CD14-positive monocyte (primary cell): ENCODE measurements at regions not wholly inside any gene's neighbourhood (a gene's known extent, or its start where the extent isn't known, plus 50 kb on each side); places are given as distances from the start of the nearest gene placed in this dataset.
"Not testable (repeated sequence)": the region's sequence is repeated elsewhere in the genome, so short reads cannot be mapped to it uniquely, and the experiment has no call there.

Experiments
- DNase-seq, 3 donors: peaks; one replicate each; pipeline ENCODE4 v3.0.0-alpha.2; 2011 to 2022
- H2AFZ ChIP-seq: 2 replicates; pipeline ENCODE4 v1.6.0; 2012; ENCODE audit warnings: mild to moderate bottlenecking, low read depth, low read length, inconsistent platforms; ENCODE audit not compliant: insufficient read depth, poor library complexity, severe bottlenecking
- H3K27ac ChIP-seq, 2 donors: 1 replicate in 1 of 2; 2 replicates in 1 of 2; pipeline ENCODE4 v1.5.1; 2012 to 2013; ENCODE audit warnings: low read length in 2 of 2, control low read depth in 1 of 2, inconsistent platforms in 1 of 2, low read depth in 1 of 2, mild to moderate bottlenecking in 1 of 2
- H3K27me3 ChIP-seq, 2 donors: one replicate each; pipeline versions ENCODE4 v1.6.0 to v1.6.1; 2011 to 2013; ENCODE audit warnings: low read length in 2 of 2; ENCODE audit not compliant: control insufficient read depth in 2 of 2, insufficient read depth in 2 of 2
- H3K36me3 ChIP-seq, 2 donors: replicated peaks in 1 of 2; 1 replicate in 1 of 2; 2 replicates in 1 of 2; pipeline versions ENCODE4 v1.5.1 to v1.6.1; 2012 to 2013; ENCODE audit warnings: low read length in 2 of 2, control low read depth in 1 of 2, inconsistent platforms in 1 of 2, mild to moderate bottlenecking in 1 of 2; ENCODE audit not compliant: insufficient read depth in 2 of 2, control insufficient read depth in 1 of 2
- H3K4me1 ChIP-seq, 2 donors: 1 replicate in 1 of 2; 2 replicates in 1 of 2; pipeline versions ENCODE4 v1.5.1 to v1.6.1; 2012 to 2013; ENCODE audit warnings: low read length in 2 of 2, control low read depth in 1 of 2, inconsistent platforms in 1 of 2, mild to moderate bottlenecking in 1 of 2, moderate library complexity in 1 of 2; ENCODE audit not compliant: insufficient read depth in 2 of 2, control insufficient read depth in 1 of 2
- H3K4me2 ChIP-seq: replicated peaks from 2 replicates; pipeline ENCODE3; 2012; ENCODE audit warnings: low read length, moderate library complexity, mild to moderate bottlenecking; ENCODE audit not compliant: poor library complexity, severe bottlenecking; ENCODE audit errors: extremely low read depth
- H3K4me3 ChIP-seq, 3 experiments: fragments of 200-600 bp in 1 of 3; sonication (generic) in 1 of 3; replicated peaks in 1 of 3; 1 replicate in 2 of 3; 2 replicates in 1 of 3; pipeline ENCODE4 v1.5.1; 2011 to 2013; ENCODE audit warnings: low read length in 3 of 3, mild to moderate bottlenecking in 3 of 3, control low read depth in 2 of 3, low read depth in 2 of 3, inconsistent platforms in 1 of 3, moderate library complexity in 1 of 3
- H3K79me2 ChIP-seq: 2 replicates; pipeline ENCODE4 v1.6.0; 2012; ENCODE audit warnings: mild to moderate bottlenecking, control low read depth, inconsistent platforms, low read length, moderate library complexity; ENCODE audit not compliant: insufficient read depth
- H3K9ac ChIP-seq: 2 replicates; pipeline ENCODE4 v1.6.0; 2017; ENCODE audit warnings: low read length, mild to moderate bottlenecking; ENCODE audit not compliant: insufficient read depth, poor library complexity, severe bottlenecking
- H3K9me3 ChIP-seq, 2 donors: replicated peaks in 1 of 2; 1 replicate in 1 of 2; 2 replicates in 1 of 2; pipeline versions ENCODE4 v1.5.1 to v1.6.1; 2012 to 2013; ENCODE audit warnings: low read length in 2 of 2, control low read depth in 1 of 2; ENCODE audit not compliant: control insufficient read depth in 1 of 2, insufficient read depth in 1 of 2
- H4K20me1 ChIP-seq: 2 replicates; pipeline ENCODE4 v1.6.0; 2012; ENCODE audit warnings: mild to moderate bottlenecking, low read length, control low read depth, moderate library complexity; ENCODE audit not compliant: insufficient read depth
- H3K27ac Mint-ChIP-seq, 7 donors: one replicate each; pipeline ENCODE4 v1.8.0; 2020; ENCODE audit warnings: mild to moderate bottlenecking in 7 of 7, mixed read lengths in 7 of 7, moderate library complexity in 6 of 7, inconsistent platforms in 2 of 7
- H3K27me3 Mint-ChIP-seq, 3 donors: one replicate each; pipeline ENCODE4 v1.8.0; 2021 to 2022; ENCODE audit warnings: low read depth in 3 of 3, mild to moderate bottlenecking in 3 of 3, mixed read lengths in 3 of 3, moderate library complexity in 3 of 3, inconsistent platforms in 1 of 3
- H3K36me3 Mint-ChIP-seq, 2 donors: one replicate each; pipeline ENCODE4 v1.8.0; 2020; ENCODE audit warnings: mixed read lengths in 2 of 2, inconsistent platforms in 1 of 2, mild to moderate bottlenecking in 1 of 2
- H3K4me1 Mint-ChIP-seq: one replicate; pipeline ENCODE4 v1.8.0; 2020; ENCODE audit warnings: mild to moderate bottlenecking, mixed read lengths
- H3K4me3 Mint-ChIP-seq, 2 donors: one replicate each; pipeline ENCODE4 v1.8.0; 2020; ENCODE audit warnings: mild to moderate bottlenecking in 2 of 2, mixed read lengths in 2 of 2, moderate library complexity in 1 of 2
- H3K9me3 Mint-ChIP-seq, 7 donors: one replicate each; pipeline ENCODE4 v1.8.0; 2020 to 2022; ENCODE audit warnings: mixed read lengths in 7 of 7, mild to moderate bottlenecking in 6 of 7, moderate library complexity in 6 of 7, inconsistent platforms in 2 of 7
- WGBS: methylation state at CpG from one replicate; pipeline ENCODE4 v1.1.5; 2013; ENCODE audit warnings: missing lambda C conversion rate; ENCODE audit not compliant: insufficient coverage; 5-methylcytosine and 5-hydroxymethylcytosine counted together
- intact Hi-C, 2 donors: fragments of 100-400 bp; cut with micrococcal nuclease; formaldehyde crosslinking; loops; one replicate each; pipeline versions ENCODE4 v1.15.0 to v1.15.1; 2023
- TF ChIP-seq, protein P1 (sequence below): fragments of 200-600 bp; IDR thresholded peaks from one replicate; pipeline ENCODE4 v1.8.0; 2022; ENCODE audit warnings: antibody characterized with exemption, mild to moderate bottlenecking

DNA sequence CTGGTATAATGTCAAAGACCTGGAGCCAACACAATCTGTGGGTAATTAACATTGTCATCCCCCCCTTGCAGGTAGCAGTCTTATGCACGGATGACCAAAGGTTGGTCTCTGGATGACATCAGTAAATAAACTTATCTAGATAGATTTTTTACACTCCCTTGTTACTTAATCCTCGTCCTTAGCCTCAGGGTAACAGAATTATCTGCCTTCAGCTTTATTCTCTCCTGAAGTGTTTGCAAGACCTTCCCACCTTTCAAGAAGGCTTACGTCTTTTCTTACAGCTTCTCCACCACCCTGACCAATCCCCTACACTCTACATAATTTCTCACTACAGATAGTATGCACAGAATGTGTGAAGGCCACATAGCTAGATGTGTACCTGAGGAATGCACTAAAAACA is 434.8 kb upstream of the HTR1E start:
- no peaks in the 10 kb centered on the region for H3K36me3 ChIP-seq
- Mint-ChIP-seq H3K9me3 (peaks cover 7 to 17% (median 11%) of the 10 kb centered on the region in 7 donors), H3K27me3 (no peaks in the 10 kb centered on the region), H3K27ac (no peak overlapping the region), H3K36me3 (no peaks in the 10 kb centered on the region), H3K4me1 (no peaks in the 10 kb centered on the region), H3K4me3 (no peak overlapping the region)
- 97% methylated on average over 2 of the region's 3 CpGs for WGBS
- H3K4me2 ChIP-seq, result no peak overlapping the region
- no peaks in the 10 kb centered on the region for H3K27me3 ChIP-seq
- H4K20me1 ChIP-seq, result no peaks in the 10 kb centered on the region
- no peak for DNase-seq
- H3K79me2 ChIP-seq, result no peaks in the 10 kb centered on the region
- H3K27ac ChIP-seq, result no peak overlapping the region
- H3K4me3 ChIP-seq, result no peak overlapping the region
- TF ChIP-seq, protein P1, sequence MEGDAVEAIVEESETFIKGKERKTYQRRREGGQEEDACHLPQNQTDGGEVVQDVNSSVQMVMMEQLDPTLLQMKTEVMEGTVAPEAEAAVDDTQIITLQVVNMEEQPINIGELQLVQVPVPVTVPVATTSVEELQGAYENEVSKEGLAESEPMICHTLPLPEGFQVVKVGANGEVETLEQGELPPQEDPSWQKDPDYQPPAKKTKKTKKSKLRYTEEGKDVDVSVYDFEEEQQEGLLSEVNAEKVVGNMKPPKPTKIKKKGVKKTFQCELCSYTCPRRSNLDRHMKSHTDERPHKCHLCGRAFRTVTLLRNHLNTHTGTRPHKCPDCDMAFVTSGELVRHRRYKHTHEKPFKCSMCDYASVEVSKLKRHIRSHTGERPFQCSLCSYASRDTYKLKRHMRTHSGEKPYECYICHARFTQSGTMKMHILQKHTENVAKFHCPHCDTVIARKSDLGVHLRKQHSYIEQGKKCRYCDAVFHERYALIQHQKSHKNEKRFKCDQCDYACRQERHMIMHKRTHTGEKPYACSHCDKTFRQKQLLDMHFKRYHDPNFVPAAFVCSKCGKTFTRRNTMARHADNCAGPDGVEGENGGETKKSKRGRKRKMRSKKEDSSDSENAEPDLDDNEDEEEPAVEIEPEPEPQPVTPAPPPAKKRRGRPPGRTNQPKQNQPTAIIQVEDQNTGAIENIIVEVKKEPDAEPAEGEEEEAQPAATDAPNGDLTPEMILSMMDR, result no peak
- no peak overlapping the region for H3K9ac ChIP-seq
- H3K4me1 ChIP-seq, result no peaks in the 10 kb centered on the region
- intact Hi-C loops, result no loop called here
- H2AFZ ChIP-seq, result no peak overlapping the region
- peaks cover 17 to 36% of the 10 kb centered on the region in 2 donors for H3K9me3 ChIP-seq

DNA sequence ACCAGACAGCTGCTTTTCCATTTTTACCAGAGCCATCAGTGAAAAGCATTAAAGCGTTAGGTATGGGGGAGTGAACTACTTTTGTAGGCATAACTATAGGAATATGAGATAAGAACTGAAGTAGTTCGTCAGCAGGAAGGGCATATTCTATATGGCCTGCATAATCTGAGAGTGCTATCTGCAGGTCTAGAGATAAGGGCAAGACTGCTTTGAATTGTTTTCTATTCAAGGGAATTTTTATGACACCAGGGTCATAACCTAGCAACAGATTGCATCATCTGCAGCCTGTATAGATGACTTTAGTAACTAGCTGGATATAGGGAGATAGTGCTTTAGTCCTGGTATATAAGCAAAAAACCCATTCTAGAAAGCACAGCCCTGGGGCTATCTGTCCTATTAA is 437.3 kb upstream of the HTR1E start:
- H3K36me3 Mint-ChIP-seq, result no peaks in the 10 kb centered on the region

DNA sequence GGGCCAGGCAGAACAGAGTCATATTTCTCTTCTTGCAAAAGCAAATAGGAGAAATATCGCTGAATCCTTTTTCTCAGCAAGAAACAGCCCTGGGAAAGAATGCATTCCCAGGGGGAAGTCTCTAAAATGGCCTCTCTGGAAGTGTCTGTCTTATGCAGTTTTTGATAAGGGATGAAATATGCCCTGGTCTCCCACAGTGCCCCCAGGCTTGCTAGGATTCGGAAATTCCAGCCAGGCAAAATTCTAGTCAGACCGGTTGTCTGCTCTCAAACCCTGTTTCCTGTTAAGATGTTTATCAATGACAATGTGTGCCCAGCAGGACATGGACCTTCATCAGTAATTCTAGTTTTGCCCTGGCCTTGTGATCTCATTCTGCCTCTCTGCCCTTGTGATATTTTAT is 448.3 kb upstream of the HTR1E start:
- WGBS, result 36% methylated on average over 3 of the region's 3 CpGs
- H3K4me1 Mint-ChIP-seq, intact Hi-C loops, H3K4me3 ChIP-seq, DNase-seq, H3K27me3 Mint-ChIP-seq, H3K9me3 ChIP-seq, H3K36me3 Mint-ChIP-seq, H2AFZ ChIP-seq, H3K27ac Mint-ChIP-seq, H3K79me2 ChIP-seq, H4K20me1 ChIP-seq, H3K4me3 Mint-ChIP-seq, H3K27me3 ChIP-seq, H3K4me2 ChIP-seq, H3K27ac ChIP-seq, H3K9ac ChIP-seq, H3K36me3 ChIP-seq, H3K4me1 ChIP-seq: not testable (repeated sequence)
- peaks cover 0 to 17% (median 8%) of the 10 kb centered on the region in 7 donors for H3K9me3 Mint-ChIP-seq

More for the DNA sequence above, 437.3 kb upstream of the HTR1E start:
- no peak for DNase-seq
- H3K27ac Mint-ChIP-seq, result no peak overlapping the region
- H3K27ac ChIP-seq, result no peak overlapping the region
- intact Hi-C loops, result no loop called here
- 60% methylated on average over 2 of the region's 2 CpGs for WGBS
- H2AFZ ChIP-seq, result no peak overlapping the region
- no peak overlapping the region for H3K9ac ChIP-seq
- H3K36me3 ChIP-seq, result no peaks in the 10 kb centered on the region
- H3K4me2 ChIP-seq, result no peak overlapping the region
- H3K27me3 ChIP-seq, result no peaks in the 10 kb centered on the region
- H3K4me3 Mint-ChIP-seq, result no peak overlapping the region
- H3K4me3 ChIP-seq, result no peak overlapping the region
- peaks cover 21 to 36% of the 10 kb centered on the region in 2 donors for H3K9me3 ChIP-seq
- H3K79me2 ChIP-seq, result no peaks in the 10 kb centered on the region
- H3K27me3 Mint-ChIP-seq, result no peaks in the 10 kb centered on the region
- no peaks in the 10 kb centered on the region for H3K4me1 Mint-ChIP-seq
- TF ChIP-seq, protein P1, result no peak
- no peaks in the 10 kb centered on the region for H3K4me1 ChIP-seq
- peaks cover 7 to 20% (median 16%) of the 10 kb centered on the region in 7 donors for H3K9me3 Mint-ChIP-seq
- H4K20me1 ChIP-seq, result no peaks in the 10 kb centered on the region
